Uterus (tissue), 2 donors: ENCODE measurements at regions not wholly inside any gene's neighbourhood (a gene's known extent, or its start where the extent isn't known, plus 50 kb on each side); places are given as distances from the start of the nearest gene placed in this dataset.

Source experiments
- CTCF ChIP-seq, 4 experiments: fragments of 200-600 bp in 2 of 4; fragments of 450-650 bp in 2 of 4; sonication (generic) in 2 of 4; IDR thresholded peaks; one replicate each; pipeline ENCODE4 v1.5.1; 2016 to 2019; ENCODE audit warnings: antibody characterized with exemption in 4 of 4, mild to moderate bottlenecking in 2 of 4, moderate library complexity in 1 of 4
- POLR2A ChIP-seq, 2 donors: fragments of 450-650 bp; IDR thresholded peaks; one replicate each; pipeline ENCODE4 v1.6.1; 2016; ENCODE audit warnings: antibody characterized with exemption in 2 of 2, mild to moderate bottlenecking in 1 of 2, moderate library complexity in 1 of 2

DNA sequence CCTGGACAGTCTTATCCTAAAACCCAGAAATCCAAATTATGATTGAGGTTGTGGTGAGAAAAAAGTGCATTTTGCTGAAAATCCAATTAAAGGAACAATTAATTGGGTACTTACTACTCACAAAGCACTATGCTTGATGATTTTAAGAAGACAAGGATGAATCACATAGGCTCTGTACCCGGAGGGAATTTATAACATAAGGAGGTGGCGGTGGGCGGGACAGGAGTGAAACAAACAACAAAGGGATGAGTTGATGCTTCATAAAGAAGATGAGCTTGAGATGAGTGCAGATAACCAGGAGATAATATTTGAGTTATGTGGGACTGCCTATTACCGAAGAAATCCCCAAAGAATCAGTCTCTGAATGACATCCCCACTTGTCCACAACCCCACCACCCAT, 171.1 kb upstream of the FZD8 start:
- TF ChIP-seq CTCF (IDR thresholded peaks at IDR 0.05) (no peak), POLR2A (IDR thresholded peaks at IDR 0.05) (no peak)
